ENCODE measurements at regions not wholly inside any gene's neighbourhood (a gene's known extent, or its start where the extent isn't known, plus 50 kb on each side); places are given as distances from the start of the nearest gene placed in this dataset.

GRCh38 chr9:79264511-79265355 is 307.0 kb upstream of the TLE4 start:
- H3K27ac ChIP-seq (ENCODE audit: low read depth, low read length), result no peak overlapping the region
- no peaks in the 10 kb centered on the region for H3K79me2 ChIP-seq (ENCODE audit: control insufficient read depth in 1 of 2, insufficient read depth in 2 of 2, low read length in 2 of 2)
- ChIA-PET CTCF (ENCODE audit: partially characterized antibody) (interaction anchor here (0.6 to 2.4 kb wide), 5 partner anchors 9 to 297 kb away, joined by 3 to 10 read pairs (median 3); no protein-coding TSS in a partner anchor), POLR2A (ENCODE audit: partially characterized antibody) (no interaction called here)
- no peak overlapping the region for H3K4me2 ChIP-seq (ENCODE audit: insufficient read depth in 1 of 2, low read depth in 2 of 2, low read length in 2 of 2)
- TF ChIP-seq NRF1 (IDR thresholded peaks at IDR 0.05; ENCODE audit: low read depth, low read length), result no peak
- no peak for TF ChIP-seq TBP (IDR thresholded peaks at IDR 0.05; ENCODE audit: low read depth, low read length)
- no peak for TF ChIP-seq SP1 (IDR thresholded peaks at IDR 0.05; ENCODE audit: low read depth, low read length)
- no peak for TF ChIP-seq SP4 (IDR thresholded peaks at IDR 0.05; ENCODE audit: low read length)
- TF ChIP-seq SAP30 (IDR thresholded peaks at IDR 0.05; ENCODE audit: insufficient read depth, insufficient replicate concordance, low read length), result no peak
- H4K5ac ChIP-seq (ENCODE audit: insufficient read length, low read depth, low read length), result no peak overlapping the region
- no peak overlapping the region for H3K18ac ChIP-seq (ENCODE audit: extremely low read depth, low read length)
- no peak overlapping the region for H2BK120ac ChIP-seq (replicated peaks; ENCODE audit: low read depth, low read length)
- no peak overlapping the region for H4K8ac ChIP-seq (ENCODE audit: extremely low read depth, insufficient read depth, low read length)
- no peaks in the 10 kb centered on the region for H3K36me3 ChIP-seq (ENCODE audit: control insufficient read depth in 2 of 4, insufficient read depth in 4 of 4, low read length in 3 of 4)
- no peak overlapping the region for H3K4ac ChIP-seq (replicated peaks; ENCODE audit: insufficient read length, low read depth, low read length)
- no peak overlapping the region for H2AK5ac ChIP-seq (ENCODE audit: low read depth, low read length)
- no peak overlapping the region for H2AFZ ChIP-seq (ENCODE audit: low read length)
- no peaks in the 10 kb centered on the region for H3K4me1 ChIP-seq (replicated peaks in 1 of 4; ENCODE audit: control insufficient read depth in 3 of 4, insufficient read depth in 4 of 4, low read length in 3 of 4)
- no peak overlapping the region for H3K9ac ChIP-seq (replicated peaks in 1 of 4; ENCODE audit: extremely low read depth in 1 of 4, low read depth in 3 of 4, low read length in 3 of 4)
- no peak overlapping the region for H3K4me3 ChIP-seq (ENCODE audit: extremely low read depth in 1 of 4, insufficient read depth in 2 of 4, low read depth in 3 of 4, low read length in 4 of 4)
- H3K27me3 ChIP-seq (replicated peaks in 1 of 4; ENCODE audit: control insufficient read depth in 3 of 4, extremely low read depth in 1 of 4, insufficient read depth in 3 of 4, low read length in 3 of 4), result no peaks in the 10 kb centered on the region
- no peak overlapping the region for H2BK20ac ChIP-seq (ENCODE audit: low read length)
- no peak for DNase-seq (ENCODE audit: low read depth in 1 of 2, low spot score in 2 of 2)
- H3K9me3 ChIP-seq (ENCODE audit: insufficient read depth in 2 of 2, low read depth in 1 of 2, low read length in 1 of 2), result no peaks in the 10 kb centered on the region
- no peak overlapping the region for H3K56ac ChIP-seq (replicated peaks; ENCODE audit: insufficient read length, low read depth, low read length)
- WGBS, 2 experiments (ENCODE audit: extremely low coverage in 1 of 2, insufficient coverage in 1 of 2, insufficient read length in 1 of 2, insufficient replicate concordance in 2 of 2, low coverage in 1 of 2, low lambda C conversion rate in 2 of 2, missing lambda C conversion rate in 1 of 2), result 91% methylated on average over 11 of the region's 11 CpGs; no CpG with 5 or more reads in 1 of the 2 experiments
- FAIRE-seq, result no peak
- H2BK15ac ChIP-seq (ENCODE audit: low read length), result 0 out of 2 replicates have a peak overlapping the region, but pooled peaks have one; percentile 40
- H2BK12ac ChIP-seq (ENCODE audit: low read depth, low read length), result no peak overlapping the region
- no peak overlapping the region for H2BK5ac ChIP-seq (ENCODE audit: low read depth, low read length)
- H3K23me2 ChIP-seq (ENCODE audit: low read depth, low read length), result no peaks in the 10 kb centered on the region
- H3K14ac ChIP-seq (ENCODE audit: insufficient read length), result no peak overlapping the region
- no peaks in the 10 kb centered on the region for H4K20me1 ChIP-seq (replicated peaks in 1 of 2; ENCODE audit: control insufficient read depth in 1 of 2, insufficient read depth in 2 of 2, low read length in 2 of 2)
- no peak overlapping the region for H4K91ac ChIP-seq (replicated peaks; ENCODE audit: insufficient read length, low read length)
- H3K23ac ChIP-seq (ENCODE audit: insufficient read length), result no peak overlapping the region
- no peaks in the 10 kb centered on the region for H3K79me1 ChIP-seq (ENCODE audit: low read depth, low read length)
